ENCODE measurements at regions not wholly inside any gene's neighbourhood (a gene's known extent, or its start where the extent isn't known, plus 50 kb on each side); places are given as distances from the start of the nearest gene placed in this dataset.

DNA sequence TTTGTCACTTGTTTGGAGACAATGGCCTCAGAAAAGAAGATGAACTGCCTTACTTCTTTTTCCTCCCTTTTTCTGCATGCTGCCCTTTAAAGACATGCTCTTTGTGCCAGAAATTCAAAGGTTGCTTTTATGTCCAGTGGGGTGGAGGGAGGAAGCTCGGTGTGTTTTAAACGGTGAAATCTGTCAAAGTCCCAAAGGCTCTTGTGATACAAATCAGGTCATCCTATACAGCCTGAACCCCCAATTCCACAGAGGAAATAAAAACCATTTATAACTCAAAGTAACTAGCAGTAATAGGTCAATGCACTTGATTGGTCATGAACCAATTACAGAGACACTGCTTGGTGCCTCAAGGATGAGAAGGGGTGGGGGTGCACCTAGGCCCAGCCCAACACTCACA is 339.3 kb upstream of the F9 start (continued):
- TF ChIP-seq, protein P1, sequence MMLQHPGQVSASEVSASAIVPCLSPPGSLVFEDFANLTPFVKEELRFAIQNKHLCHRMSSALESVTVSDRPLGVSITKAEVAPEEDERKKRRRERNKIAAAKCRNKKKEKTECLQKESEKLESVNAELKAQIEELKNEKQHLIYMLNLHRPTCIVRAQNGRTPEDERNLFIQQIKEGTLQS (IDR thresholded peaks at IDR 0.05; ENCODE audit: insufficient read depth, low read depth, low read length): no peak
